Neutrophil (primary cell): ENCODE measurements at regions not wholly inside any gene's neighbourhood (a gene's known extent, or its start where the extent isn't known, plus 50 kb on each side); places are given as distances from the start of the nearest gene placed in this dataset.

Experiments used
- H3K27ac ChIP-seq: fragments of 200-600 bp; sonication (generic); 2 replicates; pipeline ENCODE4 v1.5.1; 2016; ENCODE audit warnings: mild to moderate bottlenecking, moderate library complexity
- H3K27me3 ChIP-seq: fragments of 200-600 bp; sonication (generic); 2 replicates; pipeline ENCODE4 v1.6.0; 2016; ENCODE audit warnings: mild to moderate bottlenecking
- H3K36me3 ChIP-seq: fragments of 200-600 bp; sonication (generic); 2 replicates; pipeline ENCODE4 v1.5.1; 2017
- H3K4me1 ChIP-seq, 2 experiments: fragments of 200-600 bp in 1 of 2; sonication (generic) in 1 of 2; 1 replicate in 1 of 2; 2 replicates in 1 of 2; pipeline versions ENCODE4 v1.5.1 to v1.6.1; 2013 to 2016; ENCODE audit warnings: low read depth in 1 of 2, low read length in 1 of 2, mild to moderate bottlenecking in 1 of 2, moderate library complexity in 1 of 2; ENCODE audit not compliant: control insufficient read depth in 1 of 2, insufficient read depth in 1 of 2
- H3K4me3 ChIP-seq, 2 experiments: fragments of 200-600 bp in 1 of 2; sonication (generic) in 1 of 2; 1 replicate in 1 of 2; 2 replicates in 1 of 2; pipeline ENCODE4 v1.5.1; 2013 to 2016; ENCODE audit warnings: low read depth in 1 of 2, low read length in 1 of 2, mild to moderate bottlenecking in 1 of 2, moderate library complexity in 1 of 2
- H3K9me3 ChIP-seq: fragments of 200-600 bp; sonication (generic); 2 replicates; pipeline ENCODE4 v1.5.1; 2016
- TF ChIP-seq, protein P1 (sequence below): fragments of 200-600 bp; sonication (generic); IDR thresholded peaks from 2 replicates; pipeline ENCODE4 v1.5.1; 2016; ENCODE audit warnings: antibody characterized with exemption

DNA sequence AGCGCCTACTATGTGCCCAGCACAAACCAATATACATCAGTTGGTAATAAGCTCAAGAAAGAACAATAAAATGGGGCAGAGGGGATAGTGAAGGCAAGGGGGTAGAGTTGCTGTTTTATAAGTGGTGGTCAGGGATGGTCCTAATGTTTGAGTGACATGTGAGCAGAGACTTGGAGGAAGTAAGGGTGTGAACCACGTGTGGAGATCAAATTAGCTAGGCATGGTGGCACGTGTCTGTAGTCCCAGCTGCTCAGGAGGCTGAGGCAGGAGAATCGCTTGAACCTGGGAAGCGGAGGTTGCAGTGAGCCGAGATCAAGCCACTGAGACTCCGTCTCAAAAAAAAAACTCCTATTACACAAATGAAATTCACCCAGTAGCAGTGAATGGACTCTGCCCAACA lies 56.5 kb downstream of the IRX6 start:
- Histone ChIP-seq H3K4me3 (no peak overlapping the region), H3K4me1 (no peaks in the 10 kb centered on the region), H3K36me3 (no peaks in the 10 kb centered on the region), H3K27ac (no peak overlapping the region), H3K27me3 (peaks cover 23% of the 10 kb centered on the region), H3K9me3 (no peaks in the 10 kb centered on the region)
- TF ChIP-seq, protein P1, sequence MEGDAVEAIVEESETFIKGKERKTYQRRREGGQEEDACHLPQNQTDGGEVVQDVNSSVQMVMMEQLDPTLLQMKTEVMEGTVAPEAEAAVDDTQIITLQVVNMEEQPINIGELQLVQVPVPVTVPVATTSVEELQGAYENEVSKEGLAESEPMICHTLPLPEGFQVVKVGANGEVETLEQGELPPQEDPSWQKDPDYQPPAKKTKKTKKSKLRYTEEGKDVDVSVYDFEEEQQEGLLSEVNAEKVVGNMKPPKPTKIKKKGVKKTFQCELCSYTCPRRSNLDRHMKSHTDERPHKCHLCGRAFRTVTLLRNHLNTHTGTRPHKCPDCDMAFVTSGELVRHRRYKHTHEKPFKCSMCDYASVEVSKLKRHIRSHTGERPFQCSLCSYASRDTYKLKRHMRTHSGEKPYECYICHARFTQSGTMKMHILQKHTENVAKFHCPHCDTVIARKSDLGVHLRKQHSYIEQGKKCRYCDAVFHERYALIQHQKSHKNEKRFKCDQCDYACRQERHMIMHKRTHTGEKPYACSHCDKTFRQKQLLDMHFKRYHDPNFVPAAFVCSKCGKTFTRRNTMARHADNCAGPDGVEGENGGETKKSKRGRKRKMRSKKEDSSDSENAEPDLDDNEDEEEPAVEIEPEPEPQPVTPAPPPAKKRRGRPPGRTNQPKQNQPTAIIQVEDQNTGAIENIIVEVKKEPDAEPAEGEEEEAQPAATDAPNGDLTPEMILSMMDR = no peak

DNA sequence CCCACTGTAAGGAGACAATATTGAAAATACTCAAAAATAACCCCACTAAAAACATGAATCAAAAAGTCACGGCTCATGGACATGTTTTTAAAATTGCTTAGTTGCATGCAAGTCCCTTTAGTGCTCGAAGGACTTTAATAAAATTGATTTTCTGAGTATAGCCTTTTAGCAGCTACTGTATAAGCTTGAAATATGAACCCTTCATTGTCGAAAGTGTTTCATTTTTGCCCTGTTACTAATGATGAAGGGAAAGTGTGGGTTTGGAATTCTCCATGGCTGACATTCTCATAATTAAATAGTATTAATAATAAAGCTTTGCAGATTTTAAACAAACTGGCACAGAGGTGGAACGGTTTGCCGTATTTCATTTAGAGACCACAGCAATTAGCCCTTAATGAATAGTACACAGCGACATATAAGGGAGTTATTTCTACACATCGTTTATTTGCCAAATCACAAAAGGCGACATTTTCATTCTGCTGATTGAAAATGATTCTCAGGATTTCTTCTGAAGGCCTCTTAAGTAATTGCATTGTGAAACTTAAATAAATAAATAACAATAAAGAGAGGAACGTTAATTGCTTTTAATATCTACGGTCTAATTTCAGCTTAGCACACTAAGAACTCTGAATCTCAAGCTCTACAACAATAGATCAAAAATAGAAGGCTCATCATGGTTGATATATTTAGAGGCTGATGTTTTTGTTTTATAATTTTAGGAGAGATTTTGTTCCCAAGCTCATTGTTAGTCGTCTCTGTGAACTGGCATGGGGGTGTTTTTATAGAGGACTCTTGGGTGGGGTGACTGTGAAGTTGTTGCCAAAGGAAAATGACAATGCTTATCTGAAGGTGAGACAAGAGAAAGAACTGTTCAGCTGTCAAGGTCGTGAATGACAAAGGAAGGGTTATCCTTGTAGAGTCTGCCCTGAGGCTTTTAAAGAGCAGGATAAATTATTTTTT lies 60.6 kb downstream of the IRX6 start:
- Histone ChIP-seq H3K36me3 (no peaks in the 10 kb centered on the region), H3K9me3 (no peaks in the 10 kb centered on the region), H3K27me3 (peaks cover 19% of the 10 kb centered on the region), H3K27ac (no peak overlapping the region), H3K4me1 (no peaks in the 10 kb centered on the region), H3K4me3 (no peak overlapping the region)
- TF ChIP-seq, protein P1 = no peak

GRCh38 chr16:55385359-55385758 lies 61.4 kb downstream of the IRX6 start:
- Histone ChIP-seq H3K36me3 (no peaks in the 10 kb centered on the region), H3K4me3 (no peak overlapping the region), H3K9me3 (no peaks in the 10 kb centered on the region), H3K27ac (no peak overlapping the region), H3K27me3 (peaks cover 12% of the 10 kb centered on the region), H3K4me1 (no peaks in the 10 kb centered on the region)
- TF ChIP-seq, protein P1 = no peak

- Histone ChIP-seq H3K27ac (no peak overlapping the region), H3K4me3 (no peak overlapping the region), H3K36me3 (no peaks in the 10 kb centered on the region), H3K27me3 (peaks cover 17% of the 10 kb centered on the region), H3K4me1 (no peaks in the 10 kb centered on the region), H3K9me3 (no peaks in the 10 kb centered on the region)
- TF ChIP-seq, protein P1 = no peak
These were observed 62.7 kb downstream of the IRX6 start for GRCh38 chr16:55386534-55387296.

GRCh38 chr16:55388131-55388862 lies 64.3 kb downstream of the IRX6 start:
- Histone ChIP-seq H3K4me1 (no peaks in the 10 kb centered on the region), H3K27me3 (peaks cover 21% of the 10 kb centered on the region), H3K9me3 (no peaks in the 10 kb centered on the region), H3K36me3 (no peaks in the 10 kb centered on the region), H3K27ac (no peak overlapping the region), H3K4me3 (no peak overlapping the region)
- TF ChIP-seq, protein P1 = no peak
